Transverse colon (tissue), 4 donors: ENCODE measurements at regions not wholly inside any gene's neighbourhood (a gene's known extent, or its start where the extent isn't known, plus 50 kb on each side); places are given as distances from the start of the nearest gene placed in this dataset.

ENCODE experiments used
- CTCF ChIP-seq, 5 experiments: fragments of 200-600 bp in 3 of 5; fragments of 450-650 bp in 2 of 5; sonication (generic) in 3 of 5; IDR thresholded peaks; 1 replicate in 2 of 5; 2 replicates in 3 of 5; pipeline ENCODE4 v1.5.1; 2016 to 2017; ENCODE audit warnings: antibody characterized with exemption in 5 of 5, inconsistent platforms in 3 of 5, mild to moderate bottlenecking in 2 of 5, moderate library complexity in 1 of 5
- EP300 ChIP-seq: sonication (generic); formaldehyde crosslinking; IDR thresholded peaks from one replicate; pipeline ENCODE4 v1.6.1; 2017; ENCODE audit warnings: antibody characterized with exemption, low read depth
- POLR2A ChIP-seq: fragments of 450-650 bp; IDR thresholded peaks from one replicate; pipeline ENCODE4 v1.6.1; 2016; ENCODE audit warnings: antibody characterized with exemption, mild to moderate bottlenecking, moderate library complexity
- POLR2AphosphoS5 ChIP-seq, 3 donors: sonication (generic); formaldehyde crosslinking; IDR thresholded peaks; one replicate each; pipeline ENCODE4 v1.6.1; 2016; ENCODE audit warnings: antibody characterized with exemption in 3 of 3

- TF ChIP-seq CTCF (IDR thresholded peaks at IDR 0.05) (no peak), EP300 (no peak), POLR2AphosphoS5 (IDR thresholded peaks at IDR 0.05) (no peak), POLR2A (no peak)
Observed at GRCh38 chr2:147165697-147166382, 679.0 kb upstream of the ACVR2A start.
